Muscle of leg (tissue), 3 donors: ENCODE measurements at regions not wholly inside any gene's neighbourhood (a gene's known extent, or its start where the extent isn't known, plus 50 kb on each side); places are given as distances from the start of the nearest gene placed in this dataset.

Source experiments
- DNase-seq: peaks from one replicate; pipeline ENCODE4 v3.0.0; 2013
- H3K27ac ChIP-seq: one replicate; pipeline ENCODE4 v1.5.1; 2013; ENCODE audit warnings: mild to moderate bottlenecking, low read length, control low read depth
- H3K27me3 ChIP-seq: one replicate; pipeline ENCODE4 v1.6.1; 2013; ENCODE audit warnings: low read length; ENCODE audit not compliant: control insufficient read depth, insufficient read depth
- H3K36me3 ChIP-seq: one replicate; pipeline ENCODE4 v1.6.1; 2013; ENCODE audit warnings: low read length; ENCODE audit not compliant: control insufficient read depth, insufficient read depth
- H3K4me1 ChIP-seq: one replicate; pipeline ENCODE4 v1.6.1; 2013; ENCODE audit warnings: low read length; ENCODE audit not compliant: control insufficient read depth, insufficient read depth
- H3K4me3 ChIP-seq: one replicate; pipeline ENCODE4 v1.5.1; 2013; ENCODE audit warnings: low read length, control low read depth
- H3K9me3 ChIP-seq: replicated peaks from 2 replicates; pipeline ENCODE4 v1.6.1; 2013; ENCODE audit warnings: low read depth, low read length; ENCODE audit not compliant: control insufficient read depth
- WGBS: methylation state at CpG from one replicate; pipeline ENCODE4 v1.1.5; 2013; ENCODE audit warnings: missing lambda C conversion rate; ENCODE audit not compliant: insufficient coverage; 5-methylcytosine and 5-hydroxymethylcytosine counted together

GRCh38 chr5:167895899-167896659 lies 395.4 kb upstream of the WWC1 start:
- Histone ChIP-seq H3K4me3 (no peak overlapping the region), H3K4me1 (no peaks in the 10 kb centered on the region), H3K9me3 (no peaks in the 10 kb centered on the region), H3K27ac (no peak overlapping the region), H3K27me3 (no peaks in the 10 kb centered on the region), H3K36me3 (no peaks in the 10 kb centered on the region)
- 68% methylated on average over 5 of the region's 8 CpGs for WGBS
- no peak for DNase-seq

DNA sequence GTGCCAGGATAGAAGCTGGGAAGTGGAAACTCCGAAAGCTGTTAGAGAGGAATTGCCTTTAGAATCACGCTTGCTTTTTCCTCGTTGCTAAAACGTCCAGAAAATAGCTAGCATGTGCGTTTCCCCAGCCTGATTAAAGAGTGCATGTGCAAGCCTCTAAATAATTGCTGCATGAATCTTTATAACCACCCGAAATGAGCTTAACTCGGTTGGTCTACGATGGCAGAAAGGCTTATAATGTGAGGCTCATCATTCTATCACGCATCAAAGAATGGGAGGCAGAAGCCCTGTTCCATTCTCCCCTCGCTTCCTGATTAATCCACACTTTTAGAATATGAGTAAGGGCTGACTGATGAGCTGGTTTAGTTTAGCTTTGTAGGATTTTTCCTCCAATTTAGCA lies 394.6 kb upstream of the WWC1 start:
- Histone ChIP-seq H3K9me3 (no peaks in the 10 kb centered on the region), H3K27me3 (no peaks in the 10 kb centered on the region), H3K27ac (no peak overlapping the region), H3K4me1 (no peaks in the 10 kb centered on the region), H3K4me3 (no peak overlapping the region), H3K36me3 (no peaks in the 10 kb centered on the region)
- WGBS: 70% methylated on average over 6 of the region's 10 CpGs
- DNase-seq: no peak

- Histone ChIP-seq H3K4me3 (no peak overlapping the region), H3K27me3 (peaks cover 2% of the 10 kb centered on the region), H3K27ac (no peak overlapping the region), H3K9me3 (no peaks in the 10 kb centered on the region), H3K36me3 (no peaks in the 10 kb centered on the region), H3K4me1 (no peaks in the 10 kb centered on the region)
- whole genome bisulfite sequencing: no CpG with 5 or more reads among the region's 1 CpG
- no peak for DNase-seq
Measured at GRCh38 chr5:167897371-167897770, 394.1 kb upstream of the WWC1 start.

GRCh38 chr5:167898361-167899042 lies 392.9 kb upstream of the WWC1 start:
- no peak overlapping the region for H3K27ac ChIP-seq
- DNase-seq: no peak
- H3K4me1 ChIP-seq: no peaks in the 10 kb centered on the region
- WGBS: 70% methylated on average over 6 of the region's 6 CpGs
- H3K27me3 ChIP-seq: peaks cover 2% of the 10 kb centered on the region
- H3K9me3 ChIP-seq: no peaks in the 10 kb centered on the region
- H3K36me3 ChIP-seq: no peaks in the 10 kb centered on the region
- no peak overlapping the region for H3K4me3 ChIP-seq

- no peak overlapping the region for H3K4me3 ChIP-seq
- H3K9me3 ChIP-seq: no peaks in the 10 kb centered on the region
- no peak overlapping the region for H3K27ac ChIP-seq
- H3K27me3 ChIP-seq: peaks cover 2% of the 10 kb centered on the region
- 41% methylated on average over 3 of the region's 8 CpGs for WGBS
- no peak for DNase-seq
- no peaks in the 10 kb centered on the region for H3K36me3 ChIP-seq
- H3K4me1 ChIP-seq: no peaks in the 10 kb centered on the region
Measured at GRCh38 chr5:167899490-167900070, 391.9 kb upstream of the WWC1 start.

DNA sequence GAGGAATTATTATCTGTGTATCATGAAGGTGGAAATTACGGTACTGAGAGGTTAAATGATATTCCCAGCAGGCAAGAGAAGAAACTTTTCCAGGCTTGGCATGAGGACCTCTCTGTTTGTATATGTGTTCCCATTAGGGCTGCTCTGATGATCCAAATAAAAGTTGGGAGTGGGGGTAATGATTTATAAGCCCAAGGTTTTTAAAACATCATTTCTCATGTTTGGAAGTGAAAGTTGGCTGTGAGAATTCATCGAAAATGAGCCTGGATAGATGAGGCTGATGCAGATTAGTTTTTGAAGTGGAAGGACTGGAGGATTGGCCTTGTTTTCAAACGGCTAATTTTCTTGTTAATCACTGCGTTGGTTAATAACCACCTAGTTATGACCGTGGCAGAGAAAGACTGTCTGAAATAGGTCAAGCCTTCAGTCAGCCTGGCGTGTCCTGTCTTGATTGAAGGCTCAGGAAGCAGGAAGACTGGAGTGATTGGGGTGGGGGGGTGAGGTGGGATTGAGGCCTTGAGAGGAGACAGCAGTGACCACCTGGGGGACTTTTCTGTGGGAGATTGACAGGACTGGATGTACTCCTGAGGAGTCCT lies 391.0 kb upstream of the WWC1 start:
- no peaks in the 10 kb centered on the region for H3K9me3 ChIP-seq
- H3K27ac ChIP-seq: no peak overlapping the region
- 65% methylated on average over 6 of the region's 6 CpGs for WGBS
- H3K36me3 ChIP-seq: no peaks in the 10 kb centered on the region
- DNase-seq: no peak
- no peaks in the 10 kb centered on the region for H3K4me1 ChIP-seq
- no peak overlapping the region for H3K4me3 ChIP-seq
- peaks cover 2% of the 10 kb centered on the region for H3K27me3 ChIP-seq

DNA sequence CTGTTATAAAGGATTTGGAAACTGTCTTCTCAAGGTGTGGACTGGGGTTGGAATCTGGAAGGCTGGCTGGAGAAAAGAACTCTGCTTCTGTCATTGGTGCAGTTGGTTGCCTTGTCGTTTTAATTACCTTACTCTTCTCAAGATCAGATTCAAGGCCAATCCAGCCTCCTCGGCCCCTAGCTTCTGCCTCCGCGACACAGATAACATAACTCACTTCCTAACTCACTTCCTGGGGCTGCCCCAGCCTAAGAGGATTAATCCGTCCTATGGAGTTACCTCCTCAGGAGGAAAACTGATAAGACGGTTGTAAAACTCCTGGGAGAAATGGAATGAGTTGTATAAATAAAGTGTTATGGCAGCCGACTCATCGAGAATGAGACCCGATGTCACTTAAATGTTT lies 389.1 kb upstream of the WWC1 start:
- H3K9me3 ChIP-seq: no peaks in the 10 kb centered on the region
- no peaks in the 10 kb centered on the region for H3K4me1 ChIP-seq
- no peak overlapping the region for H3K4me3 ChIP-seq
- H3K27ac ChIP-seq: no peak overlapping the region
- H3K27me3 ChIP-seq: peaks cover 2% of the 10 kb centered on the region
- WGBS: 35% methylated on average over 2 of the region's 9 CpGs
- no peak for DNase-seq
- H3K36me3 ChIP-seq: no peaks in the 10 kb centered on the region

- no peak for DNase-seq
- no peaks in the 10 kb centered on the region for H3K36me3 ChIP-seq
- H3K4me1 ChIP-seq: no peaks in the 10 kb centered on the region
- WGBS: 70% methylated on average over 3 of the region's 4 CpGs
- H3K27ac ChIP-seq: no peak overlapping the region
- no peaks in the 10 kb centered on the region for H3K9me3 ChIP-seq
- H3K27me3 ChIP-seq: peaks cover 2% of the 10 kb centered on the region
- H3K4me3 ChIP-seq: no peak overlapping the region
Measured at GRCh38 chr5:167903243-167903642, 388.2 kb upstream of the WWC1 start.

DNA sequence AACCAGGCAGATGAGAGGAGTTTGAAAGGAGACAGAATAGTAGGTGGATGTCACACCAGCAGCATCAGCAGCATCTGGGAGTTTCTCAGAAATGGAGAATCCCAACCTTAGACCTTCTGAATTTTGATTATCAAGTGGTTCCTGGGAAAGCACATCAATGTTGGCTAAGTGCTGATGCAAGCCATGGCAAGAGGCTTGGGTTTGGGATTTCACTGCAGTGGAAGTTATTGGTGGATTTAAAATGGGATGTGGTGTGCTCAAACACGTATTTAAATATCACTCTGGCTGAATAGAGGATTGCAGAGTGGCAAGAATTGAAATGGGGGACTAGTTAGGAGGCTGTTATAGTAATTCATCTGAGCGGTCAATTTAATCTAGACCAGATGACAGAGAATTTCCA lies 387.8 kb upstream of the WWC1 start:
- H3K4me1 ChIP-seq: no peaks in the 10 kb centered on the region
- no peaks in the 10 kb centered on the region for H3K9me3 ChIP-seq
- no peaks in the 10 kb centered on the region for H3K36me3 ChIP-seq
- no peak for DNase-seq
- H3K27me3 ChIP-seq: peaks cover 2% of the 10 kb centered on the region
- H3K27ac ChIP-seq: no peak overlapping the region
- WGBS: 54% methylated on average over 2 of the region's 2 CpGs
- H3K4me3 ChIP-seq: no peak overlapping the region
